ENCODE measurements at regions not wholly inside any gene's neighbourhood (a gene's known extent, or its start where the extent isn't known, plus 50 kb on each side); places are given as distances from the start of the nearest gene placed in this dataset.

DNA sequence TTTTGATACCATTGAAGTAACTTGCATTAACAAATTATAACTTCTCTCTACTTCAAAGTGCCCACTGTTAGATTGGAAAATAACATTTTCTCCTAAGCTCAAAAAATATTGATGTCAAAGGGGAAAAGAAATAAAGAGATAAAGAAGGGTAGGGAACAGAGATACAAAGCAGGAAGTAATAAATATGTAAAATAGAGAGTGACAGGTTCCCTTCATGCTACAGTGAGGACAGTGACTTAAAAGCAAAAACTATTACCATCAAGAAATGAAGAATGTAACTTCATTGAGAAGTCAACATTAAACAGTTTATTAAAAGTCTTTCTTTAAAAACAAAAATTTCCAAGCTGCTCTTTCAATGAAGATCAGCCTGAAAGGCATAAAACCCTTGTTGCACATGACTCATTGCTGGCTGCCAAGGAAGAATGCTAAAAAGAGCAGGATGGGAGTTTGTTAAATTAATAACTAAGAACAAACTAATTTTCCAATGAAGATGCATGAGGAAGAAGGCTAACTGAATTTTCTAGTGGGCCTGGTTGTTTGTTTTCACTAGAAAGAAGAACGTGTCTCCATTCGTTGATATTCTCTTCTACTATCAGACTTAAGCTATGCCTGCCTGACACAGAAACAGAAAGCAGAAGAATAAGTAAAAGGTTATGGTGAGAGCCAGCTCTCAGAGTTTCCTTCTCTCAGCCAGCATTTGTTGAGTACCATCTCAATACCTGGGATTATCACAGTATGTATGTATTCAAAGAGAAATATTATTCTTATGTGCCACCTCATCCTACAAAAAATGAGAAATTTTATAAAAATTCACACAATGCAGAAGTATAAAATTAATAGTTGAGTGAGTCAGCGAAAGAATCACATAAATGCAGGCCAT, 197.8 kb upstream of the NREP start:
- Histone ChIP-seq H3K4me3 (ENCODE audit: low read length) (no peak overlapping the region), H3K27ac (ENCODE audit: low read length) (no peak overlapping the region), H3K36me3 (ENCODE audit: insufficient read depth, low read length) (no peaks in the 10 kb centered on the region), H4K20me1 (ENCODE audit: insufficient read depth) (no peaks in the 10 kb centered on the region), H3K9me2 (ENCODE audit: insufficient read depth, low read length) (no peaks in the 10 kb centered on the region), H3F3A (ENCODE audit: insufficient read depth, low read length, poor library complexity, severe bottlenecking) (no peaks in the 10 kb centered on the region), H3K79me2 (replicated peaks; ENCODE audit: insufficient read depth, low read length) (no peaks in the 10 kb centered on the region), H3K4me2 (ENCODE audit: low read length) (no peak overlapping the region), H3K27me3 (ENCODE audit: insufficient read depth, low read depth, low read length) (no peaks in the 10 kb centered on the region), H2AFZ (ENCODE audit: low read depth, low read length) (no peak overlapping the region), H3K9ac (ENCODE audit: low read length) (no peak overlapping the region), H3K9me3 (ENCODE audit: low read length) (no peaks in the 10 kb centered on the region)
- no peak for TF ChIP-seq POLR2AphosphoS5 (IDR thresholded peaks at IDR 0.05)
- no peak for TF ChIP-seq EZH2 (IDR thresholded peaks at IDR 0.05; ENCODE audit: borderline replicate concordance, insufficient read depth, low read length, poor library complexity, severe bottlenecking)
- TF ChIP-seq SMC3 (conservative IDR thresholded peaks at IDR 0.05; ENCODE audit: poor library complexity), result no peak
- TF ChIP-seq TAF1 (IDR thresholded peaks at IDR 0.05; ENCODE audit: low read depth), result no peak
- TF ChIP-seq, protein P1, sequence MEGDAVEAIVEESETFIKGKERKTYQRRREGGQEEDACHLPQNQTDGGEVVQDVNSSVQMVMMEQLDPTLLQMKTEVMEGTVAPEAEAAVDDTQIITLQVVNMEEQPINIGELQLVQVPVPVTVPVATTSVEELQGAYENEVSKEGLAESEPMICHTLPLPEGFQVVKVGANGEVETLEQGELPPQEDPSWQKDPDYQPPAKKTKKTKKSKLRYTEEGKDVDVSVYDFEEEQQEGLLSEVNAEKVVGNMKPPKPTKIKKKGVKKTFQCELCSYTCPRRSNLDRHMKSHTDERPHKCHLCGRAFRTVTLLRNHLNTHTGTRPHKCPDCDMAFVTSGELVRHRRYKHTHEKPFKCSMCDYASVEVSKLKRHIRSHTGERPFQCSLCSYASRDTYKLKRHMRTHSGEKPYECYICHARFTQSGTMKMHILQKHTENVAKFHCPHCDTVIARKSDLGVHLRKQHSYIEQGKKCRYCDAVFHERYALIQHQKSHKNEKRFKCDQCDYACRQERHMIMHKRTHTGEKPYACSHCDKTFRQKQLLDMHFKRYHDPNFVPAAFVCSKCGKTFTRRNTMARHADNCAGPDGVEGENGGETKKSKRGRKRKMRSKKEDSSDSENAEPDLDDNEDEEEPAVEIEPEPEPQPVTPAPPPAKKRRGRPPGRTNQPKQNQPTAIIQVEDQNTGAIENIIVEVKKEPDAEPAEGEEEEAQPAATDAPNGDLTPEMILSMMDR (IDR thresholded peaks at IDR 0.05; ENCODE audit: poor library complexity, severe bottlenecking), result no peak
- TF ChIP-seq, protein P2, sequence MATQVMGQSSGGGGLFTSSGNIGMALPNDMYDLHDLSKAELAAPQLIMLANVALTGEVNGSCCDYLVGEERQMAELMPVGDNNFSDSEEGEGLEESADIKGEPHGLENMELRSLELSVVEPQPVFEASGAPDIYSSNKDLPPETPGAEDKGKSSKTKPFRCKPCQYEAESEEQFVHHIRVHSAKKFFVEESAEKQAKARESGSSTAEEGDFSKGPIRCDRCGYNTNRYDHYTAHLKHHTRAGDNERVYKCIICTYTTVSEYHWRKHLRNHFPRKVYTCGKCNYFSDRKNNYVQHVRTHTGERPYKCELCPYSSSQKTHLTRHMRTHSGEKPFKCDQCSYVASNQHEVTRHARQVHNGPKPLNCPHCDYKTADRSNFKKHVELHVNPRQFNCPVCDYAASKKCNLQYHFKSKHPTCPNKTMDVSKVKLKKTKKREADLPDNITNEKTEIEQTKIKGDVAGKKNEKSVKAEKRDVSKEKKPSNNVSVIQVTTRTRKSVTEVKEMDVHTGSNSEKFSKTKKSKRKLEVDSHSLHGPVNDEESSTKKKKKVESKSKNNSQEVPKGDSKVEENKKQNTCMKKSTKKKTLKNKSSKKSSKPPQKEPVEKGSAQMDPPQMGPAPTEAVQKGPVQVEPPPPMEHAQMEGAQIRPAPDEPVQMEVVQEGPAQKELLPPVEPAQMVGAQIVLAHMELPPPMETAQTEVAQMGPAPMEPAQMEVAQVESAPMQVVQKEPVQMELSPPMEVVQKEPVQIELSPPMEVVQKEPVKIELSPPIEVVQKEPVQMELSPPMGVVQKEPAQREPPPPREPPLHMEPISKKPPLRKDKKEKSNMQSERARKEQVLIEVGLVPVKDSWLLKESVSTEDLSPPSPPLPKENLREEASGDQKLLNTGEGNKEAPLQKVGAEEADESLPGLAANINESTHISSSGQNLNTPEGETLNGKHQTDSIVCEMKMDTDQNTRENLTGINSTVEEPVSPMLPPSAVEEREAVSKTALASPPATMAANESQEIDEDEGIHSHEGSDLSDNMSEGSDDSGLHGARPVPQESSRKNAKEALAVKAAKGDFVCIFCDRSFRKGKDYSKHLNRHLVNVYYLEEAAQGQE (IDR thresholded peaks at IDR 0.05; ENCODE audit: borderline replicate concordance), result no peak
- no peak for TF ChIP-seq RAD21 (conservative IDR thresholded peaks at IDR 0.05)
- no peak for TF ChIP-seq MXI1 (conservative IDR thresholded peaks at IDR 0.05; ENCODE audit: poor library complexity, severe bottlenecking)
- TF ChIP-seq EP300 (conservative IDR thresholded peaks at IDR 0.05; ENCODE audit: poor library complexity, severe bottlenecking), result no peak

DNA sequence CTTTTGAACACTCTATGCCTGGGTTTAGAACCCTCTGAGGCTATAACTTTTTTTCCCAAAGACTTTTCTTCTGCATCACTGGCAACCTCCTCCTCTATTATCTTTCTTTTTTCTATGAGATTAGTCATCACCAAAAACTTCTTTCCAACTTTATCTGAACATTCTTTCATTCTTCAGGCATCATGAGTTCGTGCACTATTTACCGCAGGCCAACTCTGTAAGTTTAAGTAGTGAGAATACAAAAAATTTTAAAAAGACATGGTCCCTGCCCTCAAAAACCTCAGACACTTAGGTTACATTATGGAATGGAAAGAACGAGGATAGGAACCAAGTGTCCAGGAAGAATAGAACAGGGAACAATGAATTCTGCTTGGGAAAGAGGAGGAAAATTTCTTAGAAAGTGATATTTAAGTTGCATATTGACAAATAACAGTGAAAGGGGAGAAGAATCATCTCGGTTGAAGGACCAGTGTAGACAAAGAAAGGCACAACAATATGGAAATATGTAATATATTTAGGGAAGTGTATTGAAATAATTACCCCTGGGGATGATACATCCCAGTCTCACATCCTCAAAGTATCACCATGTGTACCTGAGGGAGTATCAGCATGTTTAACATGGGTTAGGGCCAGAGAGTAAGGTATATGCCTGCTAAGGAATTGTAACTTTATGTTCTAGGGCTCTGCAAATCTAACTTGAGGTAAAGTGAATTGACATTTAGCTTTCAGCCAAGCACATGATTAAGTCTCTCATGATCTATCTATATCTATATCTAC, 196.5 kb upstream of the NREP start:
- no peak overlapping the region for H2AFZ ChIP-seq (ENCODE audit: low read depth, low read length)

More for the DNA sequence above, 196.5 kb upstream of the NREP start:
- H3K4me2 ChIP-seq (ENCODE audit: low read length), result no peak overlapping the region
- H3K27me3 ChIP-seq (ENCODE audit: insufficient read depth, low read depth, low read length), result no peaks in the 10 kb centered on the region
- no peak overlapping the region for H3K9ac ChIP-seq (ENCODE audit: low read length)
- no peaks in the 10 kb centered on the region for H3K36me3 ChIP-seq (ENCODE audit: insufficient read depth, low read length)
- no peak overlapping the region for H3K4me3 ChIP-seq (ENCODE audit: low read length)
- H4K20me1 ChIP-seq (ENCODE audit: insufficient read depth), result no peaks in the 10 kb centered on the region
- no peak overlapping the region for H3K27ac ChIP-seq (ENCODE audit: low read length)
- no peaks in the 10 kb centered on the region for H3K9me2 ChIP-seq (ENCODE audit: insufficient read depth, low read length)
- TF ChIP-seq TAF1 (IDR thresholded peaks at IDR 0.05; ENCODE audit: low read depth), result no peak
- TF ChIP-seq RAD21 (conservative IDR thresholded peaks at IDR 0.05), result no peak
- TF ChIP-seq MXI1 (conservative IDR thresholded peaks at IDR 0.05; ENCODE audit: poor library complexity, severe bottlenecking), result no peak
- no peak for TF ChIP-seq EP300 (conservative IDR thresholded peaks at IDR 0.05; ENCODE audit: poor library complexity, severe bottlenecking)
- TF ChIP-seq, protein P2 (IDR thresholded peaks at IDR 0.05; ENCODE audit: borderline replicate concordance), result no peak
- TF ChIP-seq EZH2 (IDR thresholded peaks at IDR 0.05; ENCODE audit: borderline replicate concordance, insufficient read depth, low read length, poor library complexity, severe bottlenecking), result no peak
- no peak for TF ChIP-seq SMC3 (conservative IDR thresholded peaks at IDR 0.05; ENCODE audit: poor library complexity)
- TF ChIP-seq, protein P1 (IDR thresholded peaks at IDR 0.05; ENCODE audit: poor library complexity, severe bottlenecking), result no peak
- no peak for TF ChIP-seq POLR2AphosphoS5 (IDR thresholded peaks at IDR 0.05)
- no peaks in the 10 kb centered on the region for H3F3A ChIP-seq (ENCODE audit: insufficient read depth, low read length, poor library complexity, severe bottlenecking)
- H3K9me3 ChIP-seq (ENCODE audit: low read length), result no peaks in the 10 kb centered on the region
- H3K79me2 ChIP-seq (replicated peaks; ENCODE audit: insufficient read depth, low read length), result no peaks in the 10 kb centered on the region

Measured in neural cell (in vitro differentiated cells).